ENCODE measurements at regions not wholly inside any gene's neighbourhood (a gene's known extent, or its start where the extent isn't known, plus 50 kb on each side); places are given as distances from the start of the nearest gene placed in this dataset.

GRCh38 chr18:11369556-11369955, 220.2 kb upstream of the PIEZO2 start:
- Histone ChIP-seq H3K36me3 (no peaks in the 10 kb centered on the region), H3K27me3 (replicated peaks in 1 of 7) (no peaks in the 10 kb centered on the region), H3K9me3 (no peaks in the 10 kb centered on the region), H3K4me1 (no peaks in the 10 kb centered on the region), H3K4me3 (no peak overlapping the region), H3K27ac (no peak overlapping the region)
- TF ChIP-seq POLR2AphosphoS5 (IDR thresholded peaks at IDR 0.05) (no peak), CTCF (IDR thresholded peaks at IDR 0.05 in 8 of 11, conservative IDR thresholded peaks at IDR 0.05 in 3 of 11) (no peak), POLR2A (IDR thresholded peaks at IDR 0.05) (no peak)
- no peak for DNase-seq
- intact Hi-C loops (cut with DNase I; ENCODE audit: low total_unique reads), result no loop called here
- WGBS, 5 donors, result 27 to 59% (median 33%) methylated on average over 7 of the region's 7 CpGs

DNA sequence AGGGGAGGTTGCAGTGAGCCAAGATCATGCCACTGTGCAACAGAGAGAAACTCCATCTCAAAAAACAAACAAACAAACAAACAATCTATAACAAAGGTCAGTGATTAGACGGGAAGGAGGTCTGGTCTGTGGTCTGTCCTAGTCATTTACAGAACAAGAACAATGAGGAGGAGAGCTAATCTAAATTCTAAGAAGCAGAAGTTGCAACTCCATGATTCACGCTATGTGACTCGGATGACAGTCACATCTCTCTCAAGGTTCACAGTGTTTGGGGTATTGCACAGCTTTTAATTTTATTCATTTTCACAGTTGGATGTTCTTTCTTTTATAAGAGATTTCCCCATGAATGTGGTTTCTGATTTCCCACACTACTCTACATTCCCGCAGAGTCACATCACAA, 218.7 kb upstream of the PIEZO2 start:
- intact Hi-C loops (cut with DNase I; ENCODE audit: low total_unique reads), result no loop called here
- H3K36me3 ChIP-seq, result no peaks in the 10 kb centered on the region
- no peaks in the 10 kb centered on the region for H3K27me3 ChIP-seq (replicated peaks in 1 of 7)
- no peak overlapping the region for H3K27ac ChIP-seq
- DNase-seq, result no peak
- H3K4me1 ChIP-seq, result no peaks in the 10 kb centered on the region
- no peaks in the 10 kb centered on the region for H3K9me3 ChIP-seq
- no peak overlapping the region for H3K4me3 ChIP-seq
- TF ChIP-seq POLR2AphosphoS5 (IDR thresholded peaks at IDR 0.05) (no peak), CTCF (IDR thresholded peaks at IDR 0.05 in 8 of 11, conservative IDR thresholded peaks at IDR 0.05 in 3 of 11) (no peak), POLR2A (IDR thresholded peaks at IDR 0.05) (no peak)
- 63 to 84% (median 67%) methylated on average over 4 of the region's 4 CpGs for WGBS, 5 donors

DNA sequence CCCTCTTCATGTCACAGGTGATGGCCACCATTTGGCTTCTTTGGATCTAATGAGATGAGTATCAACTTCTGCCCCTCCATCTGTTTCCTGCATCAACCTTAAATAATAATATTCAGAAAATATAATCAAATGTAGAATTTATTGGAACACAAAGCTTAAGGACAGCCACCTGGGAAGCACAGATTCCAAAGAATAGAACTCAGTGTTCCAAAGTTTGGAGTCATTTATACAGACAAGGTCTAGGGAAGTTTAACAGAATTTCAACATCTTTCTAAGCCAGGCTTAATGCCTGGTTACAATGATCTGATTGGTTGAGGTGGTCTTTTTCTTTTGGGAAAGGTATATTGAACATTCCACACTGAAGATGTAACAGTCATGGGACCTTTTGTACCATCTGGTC, 218.0 kb upstream of the PIEZO2 start:
- Histone ChIP-seq H3K36me3 (no peaks in the 10 kb centered on the region), H3K27ac (no peak overlapping the region), H3K4me1 (no peaks in the 10 kb centered on the region), H3K4me3 (no peak overlapping the region), H3K27me3 (replicated peaks in 1 of 7) (no peaks in the 10 kb centered on the region), H3K9me3 (no peaks in the 10 kb centered on the region)
- TF ChIP-seq CTCF (IDR thresholded peaks at IDR 0.05 in 8 of 11, conservative IDR thresholded peaks at IDR 0.05 in 3 of 11) (no peak), POLR2AphosphoS5 (IDR thresholded peaks at IDR 0.05) (no peak), POLR2A (IDR thresholded peaks at IDR 0.05) (no peak)
- intact Hi-C loops (cut with DNase I; ENCODE audit: low total_unique reads), result no loop called here
- no peak for DNase-seq

- Histone ChIP-seq H3K4me3 (no peak overlapping the region), H3K27me3 (replicated peaks in 1 of 7) (no peaks in the 10 kb centered on the region), H3K9me3 (no peaks in the 10 kb centered on the region), H3K4me1 (no peaks in the 10 kb centered on the region), H3K36me3 (no peaks in the 10 kb centered on the region), H3K27ac (no peak overlapping the region)
- TF ChIP-seq POLR2A (IDR thresholded peaks at IDR 0.05) (no peak), POLR2AphosphoS5 (IDR thresholded peaks at IDR 0.05) (no peak), CTCF (IDR thresholded peaks at IDR 0.05 in 8 of 11, conservative IDR thresholded peaks at IDR 0.05 in 3 of 11) (no peak)
- intact Hi-C loops (cut with DNase I; ENCODE audit: low total_unique reads), result no loop called here
- 46 to 74% (median 71%) methylated on average over 4 of the region's 4 CpGs for WGBS, 5 donors
- DNase-seq, result no peak
Measured at GRCh38 chr18:11366410-11366809, 217.0 kb upstream of the PIEZO2 start.
